ENCODE measurements at regions not wholly inside any gene's neighbourhood (a gene's known extent, or its start where the extent isn't known, plus 50 kb on each side); places are given as distances from the start of the nearest gene placed in this dataset.
"Not testable (repeated sequence)": the region's sequence is repeated elsewhere in the genome, so short reads cannot be mapped to it uniquely, and the experiment has no call there.

- DNase-seq (ENCODE audit: low read depth) = no peak
- no peak for TF ChIP-seq CTCF (conservative IDR thresholded peaks at IDR 0.05; ENCODE audit: low read depth, low read length)
- no peak overlapping the region for H3K4me3 ChIP-seq (ENCODE audit: low read depth, low read length)
Observed at GRCh38 chrX:47776292-47777006, 60.3 kb upstream of the ZNF81 start.

GRCh38 chrX:47772764-47773163 lies 63.9 kb upstream of the ZNF81 start:
- no peak overlapping the region for H3K4me3 ChIP-seq (ENCODE audit: low read depth, low read length)
- TF ChIP-seq CTCF (conservative IDR thresholded peaks at IDR 0.05; ENCODE audit: low read depth, low read length) = no peak
- no peak for DNase-seq (ENCODE audit: low read depth)

- DNase-seq (ENCODE audit: low read depth) = no peak
- TF ChIP-seq CTCF (conservative IDR thresholded peaks at IDR 0.05; ENCODE audit: low read depth, low read length) = no peak
- no peak overlapping the region for H3K4me3 ChIP-seq (ENCODE audit: low read depth, low read length)
Observed at GRCh38 chrX:47771473-47771872, 65.2 kb upstream of the ZNF81 start.

- not testable (repeated sequence) for DNase-seq (ENCODE audit: low read depth); H3K4me3 ChIP-seq (ENCODE audit: low read depth, low read length)
Observed at GRCh38 chrX:47762826-47763225, 73.9 kb upstream of the ZNF81 start.

- H3K4me3 ChIP-seq (ENCODE audit: low read depth, low read length) = no peak overlapping the region
- no peak for TF ChIP-seq CTCF (conservative IDR thresholded peaks at IDR 0.05; ENCODE audit: low read depth, low read length)
- no peak for DNase-seq (ENCODE audit: low read depth)
Observed at GRCh38 chrX:47752685-47753084, 84.0 kb upstream of the ZNF81 start.

- no peak overlapping the region for H3K4me3 ChIP-seq (ENCODE audit: low read depth, low read length)
- TF ChIP-seq CTCF (conservative IDR thresholded peaks at IDR 0.05; ENCODE audit: low read depth, low read length) = peak; percentile 70
- no peak for DNase-seq (ENCODE audit: low read depth)
Observed at GRCh38 chrX:47751670-47752069, 85.0 kb upstream of the ZNF81 start.

- H3K4me3 ChIP-seq (ENCODE audit: low read depth, low read length) = no peak overlapping the region
- DNase-seq (ENCODE audit: low read depth) = no peak
- TF ChIP-seq CTCF (conservative IDR thresholded peaks at IDR 0.05; ENCODE audit: low read depth, low read length) = no peak
Observed at GRCh38 chrX:47749185-47749967, 87.3 kb upstream of the ZNF81 start.

Measured in epithelial cell of proximal tubule (primary cell).